Spleen (tissue), 11 donors: ENCODE measurements at regions not wholly inside any gene's neighbourhood (a gene's known extent, or its start where the extent isn't known, plus 50 kb on each side); places are given as distances from the start of the nearest gene placed in this dataset.

Experiments used
- DNase-seq: peaks from one replicate; pipeline ENCODE4 v3.0.0-alpha.2; 2020
- H3K27ac ChIP-seq, 8 donors: fragments of 200-600 bp; sonication (generic) in 7 of 8; 1 replicate in 4 of 8; 2 replicates in 4 of 8; pipeline versions ENCODE4 v1.5.0 to v1.8.0; 2016 to 2021; ENCODE audit warnings: inconsistent platforms in 4 of 8, mild to moderate bottlenecking in 4 of 8, moderate library complexity in 1 of 8
- H3K27me3 ChIP-seq, 7 donors: fragments of 200-600 bp; sonication (generic) in 6 of 7; replicated peaks in 1 of 7; 1 replicate in 4 of 7; 2 replicates in 3 of 7; pipeline versions ENCODE4 v1.5.0 to v1.8.0; 2016 to 2021; ENCODE audit warnings: inconsistent platforms in 3 of 7, mild to moderate bottlenecking in 1 of 7
- H3K36me3 ChIP-seq, 6 donors: fragments of 200-600 bp; sonication (generic) in 5 of 6; 1 replicate in 4 of 6; 2 replicates in 2 of 6; pipeline versions ENCODE4 v1.5.0 to v1.8.0; 2016 to 2021; ENCODE audit warnings: inconsistent platforms in 2 of 6
- H3K4me1 ChIP-seq, 6 donors: fragments of 200-600 bp; sonication (generic) in 5 of 6; 1 replicate in 3 of 6; 2 replicates in 3 of 6; pipeline versions ENCODE4 v1.5.0 to v1.8.0; 2016 to 2021; ENCODE audit warnings: inconsistent platforms in 3 of 6
- H3K4me3 ChIP-seq, 8 donors: fragments of 200-600 bp; sonication (generic) in 7 of 8; 1 replicate in 4 of 8; 2 replicates in 4 of 8; pipeline versions ENCODE4 v1.5.0 to v1.8.0; 2016 to 2021; ENCODE audit warnings: inconsistent platforms in 4 of 8, mild to moderate bottlenecking in 4 of 8, moderate library complexity in 2 of 8
- H3K9me3 ChIP-seq, 8 donors: fragments of 200-600 bp; sonication (generic) in 7 of 8; 1 replicate in 4 of 8; 2 replicates in 4 of 8; pipeline versions ENCODE4 v1.5.0 to v1.8.0; 2016 to 2021; ENCODE audit warnings: inconsistent platforms in 4 of 8
- CTCF ChIP-seq, 11 experiments: fragments of 200-600 bp in 7 of 11; fragments of 450-650 bp in 4 of 11; sonication (generic) in 4 of 11; IDR thresholded peaks in 8 of 11; conservative IDR thresholded peaks in 3 of 11; 1 replicate in 7 of 11; 2 replicates in 4 of 11; pipeline versions ENCODE4 v1.4.0 to v1.8.0; 2016 to 2021; ENCODE audit warnings: antibody characterized with exemption in 11 of 11, inconsistent platforms in 4 of 11, mild to moderate bottlenecking in 1 of 11
- POLR2A ChIP-seq, 3 donors: fragments of 450-650 bp; IDR thresholded peaks; one replicate each; pipeline ENCODE4 v1.5.1; 2017; ENCODE audit warnings: antibody characterized with exemption in 3 of 3, mild to moderate bottlenecking in 1 of 3
- POLR2AphosphoS5 ChIP-seq, 3 donors: sonication (generic); formaldehyde crosslinking; IDR thresholded peaks; one replicate each; pipeline ENCODE4 v1.5.1; 2017; ENCODE audit warnings: antibody characterized with exemption in 3 of 3
- WGBS, 5 donors: extraction: QIAGEN DNeasy Blood & Tissue Kit in 3 of 5; methylation state at CpG; one replicate each; pipeline versions ENCODE4 v1.1.5 to v1.1.7; 2013 to 2018; 5-methylcytosine and 5-hydroxymethylcytosine counted together
- intact Hi-C: fragments of 100-400 bp; cut with DNase I; formaldehyde crosslinking; loops from one replicate; pipeline ENCODE4 v1.15.0; 2023; ENCODE audit warnings: low total_unique reads
- donor health status: healthy with polysubstance abuse.
- donor health status: DM: no; HTN: no; CAD: no; lungs with moderate emphysema.
- donor health status: DM: no; HTN: no; CAD: no.
- donor health status: Bipolar disorder and iron deficiency.
- donor health status: healthy.
- donor health status: DM: no; HTN: no; CAD: no.
- donor health status: DM: yes; HTN: yes; CAD: no.

- Histone ChIP-seq H3K36me3 (no peaks in the 10 kb centered on the region), H3K9me3 (peaks cover 0 to 4% (median 0%) of the 10 kb centered on the region in 8 donors), H3K4me1 (peaks cover 0 to 4% (median 0%) of the 10 kb centered on the region in 6 donors), H3K27ac (no peak overlapping the region), H3K27me3 (no peaks in the 10 kb centered on the region), H3K4me3 (no peak overlapping the region)
- TF ChIP-seq POLR2AphosphoS5 (IDR thresholded peaks at IDR 0.05) (no peak), POLR2A (IDR thresholded peaks at IDR 0.05) (no peak), CTCF (IDR thresholded peaks at IDR 0.05 in 8 of 11, conservative IDR thresholded peaks at IDR 0.05 in 3 of 11) (no peak)
- WGBS, 5 donors = 51 to 75% (median 61%) methylated on average over 3 of the region's 3 CpGs
- DNase-seq = no peak
- intact Hi-C loops = no loop called here
Measured at GRCh38 chr10:22158426-22158825, 59.4 kb downstream of the EBLN1 start.

GRCh38 chr10:22156750-22157149 is 61.1 kb downstream of the EBLN1 start:
- Histone ChIP-seq H3K27me3 (no peaks in the 10 kb centered on the region), H3K4me3 (no peak overlapping the region), H3K4me1 (peaks cover 0 to 4% (median 0%) of the 10 kb centered on the region in 6 donors), H3K9me3 (peaks cover 0 to 6% (median under 1%) of the 10 kb centered on the region in 8 donors), H3K36me3 (no peaks in the 10 kb centered on the region), H3K27ac (no peak overlapping the region)
- intact Hi-C loops = no loop called here
- WGBS, 5 donors = 71 to 84% (median 78%) methylated on average over 3 of the region's 3 CpGs
- DNase-seq = no peak
- TF ChIP-seq CTCF (IDR thresholded peaks at IDR 0.05 in 8 of 11, conservative IDR thresholded peaks at IDR 0.05 in 3 of 11) (no peak), POLR2A (IDR thresholded peaks at IDR 0.05) (no peak), POLR2AphosphoS5 (IDR thresholded peaks at IDR 0.05) (no peak)

- no peaks in the 10 kb centered on the region for H3K27me3 ChIP-seq
- no peaks in the 10 kb centered on the region for H3K36me3 ChIP-seq
- no peak overlapping the region for H3K27ac ChIP-seq
- no peak for DNase-seq
- no peak overlapping the region for H3K4me3 ChIP-seq
- intact Hi-C loops = no loop called here
- TF ChIP-seq POLR2AphosphoS5 (IDR thresholded peaks at IDR 0.05) (no peak), POLR2A (IDR thresholded peaks at IDR 0.05) (no peak), CTCF (IDR thresholded peaks at IDR 0.05 in 8 of 11, conservative IDR thresholded peaks at IDR 0.05 in 3 of 11) (no peak)
- WGBS, 5 donors = 83 to 95% (median 91%) methylated on average over 1 of the region's 1 CpG
- peaks cover 0 to 22% (median 16%) of the 10 kb centered on the region in 8 donors for H3K9me3 ChIP-seq
- no peaks in the 10 kb centered on the region for H3K4me1 ChIP-seq
Measured at GRCh38 chr10:22152403-22152802, 65.4 kb downstream of the EBLN1 start.

GRCh38 chr10:22150842-22151241 is 67.0 kb downstream of the EBLN1 start:
- no peak for DNase-seq
- Histone ChIP-seq H3K27ac (no peak overlapping the region), H3K4me3 (no peak overlapping the region), H3K27me3 (no peaks in the 10 kb centered on the region), H3K9me3 (peaks cover 0 to 27% (median 19%) of the 10 kb centered on the region in 8 donors), H3K4me1 (no peaks in the 10 kb centered on the region), H3K36me3 (no peaks in the 10 kb centered on the region)
- intact Hi-C loops = no loop called here
- TF ChIP-seq POLR2AphosphoS5 (IDR thresholded peaks at IDR 0.05) (no peak), POLR2A (IDR thresholded peaks at IDR 0.05) (no peak), CTCF (IDR thresholded peaks at IDR 0.05 in 8 of 11, conservative IDR thresholded peaks at IDR 0.05 in 3 of 11) (no peak)
- WGBS, 5 donors = 87 to 97% (median 93%) methylated on average over 1 of the region's 1 CpG
